Lung (tissue), 11 donors: ENCODE measurements at regions not wholly inside any gene's neighbourhood (a gene's known extent, or its start where the extent isn't known, plus 50 kb on each side); places are given as distances from the start of the nearest gene placed in this dataset.

ENCODE experiments used
- ATAC-seq: fragments of 200-7000 bp; cut with Tn5 transposase; one replicate; pipeline ENCODE4 v1.9.1; 2020; ENCODE audit warnings: moderate number of reproducible peaks; ENCODE audit not compliant: insufficient read depth, low FRiP score
- DNase-seq, 3 donors: peaks; one replicate each; pipeline ENCODE4 v3.0.0-alpha.2; 2013 to 2017
- H3K27ac ChIP-seq, 2 donors: one replicate each; pipeline ENCODE4 v1.5.1; 2013; ENCODE audit warnings: mild to moderate bottlenecking in 2 of 2, moderate library complexity in 2 of 2, control low read depth in 1 of 2, inconsistent platforms in 1 of 2, low read depth in 1 of 2, low read length in 1 of 2
- H3K27me3 ChIP-seq, 3 donors: one replicate each; pipeline ENCODE4 v1.5.1; 2013; ENCODE audit warnings: low read length in 2 of 3; ENCODE audit not compliant: control insufficient read depth in 3 of 3, insufficient read depth in 3 of 3
- H3K36me3 ChIP-seq, 4 donors: one replicate each; pipeline ENCODE4 v1.5.1; 2013; ENCODE audit warnings: low read length in 4 of 4, mild to moderate bottlenecking in 1 of 4, moderate library complexity in 1 of 4; ENCODE audit not compliant: control insufficient read depth in 4 of 4, insufficient read depth in 4 of 4
- H3K4me1 ChIP-seq, 5 donors: one replicate each; pipeline ENCODE4 v1.5.1; 2013; ENCODE audit warnings: low read length in 5 of 5, mild to moderate bottlenecking in 2 of 5, moderate library complexity in 1 of 5; ENCODE audit not compliant: control insufficient read depth in 5 of 5, insufficient read depth in 5 of 5
- H3K4me3 ChIP-seq: one replicate; pipeline ENCODE4 v1.5.1; 2013; ENCODE audit warnings: mild to moderate bottlenecking, control low read depth, moderate library complexity
- H3K9ac ChIP-seq, 2 donors: one replicate each; pipeline ENCODE4 v1.5.1; 2013; ENCODE audit warnings: low read length in 2 of 2, control low read depth in 1 of 2; ENCODE audit not compliant: insufficient read depth in 1 of 2
- H3K9me3 ChIP-seq, 4 donors: one replicate each; pipeline ENCODE4 v1.5.1; 2013; ENCODE audit warnings: low read length in 3 of 4, mild to moderate bottlenecking in 1 of 4, moderate library complexity in 1 of 4; ENCODE audit not compliant: control insufficient read depth in 4 of 4, insufficient read depth in 3 of 4
- WGBS, 2 donors: extraction: QIAGEN DNeasy Blood & Tissue Kit; methylation state at CpG; one replicate each; pipeline ENCODE4 v1.1.7; 2013; 5-methylcytosine and 5-hydroxymethylcytosine counted together
- TF ChIP-seq, protein P1 (sequence below): IDR thresholded peaks from 2 replicates; pipeline ENCODE4 v1.5.1; 2012; ENCODE audit warnings: mild to moderate bottlenecking; ENCODE audit errors: control extremely low read depth, extremely low read depth
- donor health status: control.
- donor health status: control.
- donor health status: Bipolar disorder and iron deficiency.
- donor health status: healthy.
- donor health status: DM: yes; HTN: yes; CAD: no.

GRCh38 chr14:26328791-26329190 lies 269.0 kb downstream of the NOVA1 start:
- DNase-seq: no peak
- ATAC-seq: no peak
- Histone ChIP-seq H3K27ac (no peak overlapping the region), H3K4me1 (peaks cover 0 to 13% (median 8%) of the 10 kb centered on the region in 5 donors), H3K27me3 (no peaks in the 10 kb centered on the region), H3K9me3 (no peaks in the 10 kb centered on the region), H3K36me3 (no peaks in the 10 kb centered on the region), H3K4me3 (no peak overlapping the region), H3K9ac (no peak overlapping the region)
- TF ChIP-seq, protein P1, sequence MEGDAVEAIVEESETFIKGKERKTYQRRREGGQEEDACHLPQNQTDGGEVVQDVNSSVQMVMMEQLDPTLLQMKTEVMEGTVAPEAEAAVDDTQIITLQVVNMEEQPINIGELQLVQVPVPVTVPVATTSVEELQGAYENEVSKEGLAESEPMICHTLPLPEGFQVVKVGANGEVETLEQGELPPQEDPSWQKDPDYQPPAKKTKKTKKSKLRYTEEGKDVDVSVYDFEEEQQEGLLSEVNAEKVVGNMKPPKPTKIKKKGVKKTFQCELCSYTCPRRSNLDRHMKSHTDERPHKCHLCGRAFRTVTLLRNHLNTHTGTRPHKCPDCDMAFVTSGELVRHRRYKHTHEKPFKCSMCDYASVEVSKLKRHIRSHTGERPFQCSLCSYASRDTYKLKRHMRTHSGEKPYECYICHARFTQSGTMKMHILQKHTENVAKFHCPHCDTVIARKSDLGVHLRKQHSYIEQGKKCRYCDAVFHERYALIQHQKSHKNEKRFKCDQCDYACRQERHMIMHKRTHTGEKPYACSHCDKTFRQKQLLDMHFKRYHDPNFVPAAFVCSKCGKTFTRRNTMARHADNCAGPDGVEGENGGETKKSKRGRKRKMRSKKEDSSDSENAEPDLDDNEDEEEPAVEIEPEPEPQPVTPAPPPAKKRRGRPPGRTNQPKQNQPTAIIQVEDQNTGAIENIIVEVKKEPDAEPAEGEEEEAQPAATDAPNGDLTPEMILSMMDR: no peak

DNA sequence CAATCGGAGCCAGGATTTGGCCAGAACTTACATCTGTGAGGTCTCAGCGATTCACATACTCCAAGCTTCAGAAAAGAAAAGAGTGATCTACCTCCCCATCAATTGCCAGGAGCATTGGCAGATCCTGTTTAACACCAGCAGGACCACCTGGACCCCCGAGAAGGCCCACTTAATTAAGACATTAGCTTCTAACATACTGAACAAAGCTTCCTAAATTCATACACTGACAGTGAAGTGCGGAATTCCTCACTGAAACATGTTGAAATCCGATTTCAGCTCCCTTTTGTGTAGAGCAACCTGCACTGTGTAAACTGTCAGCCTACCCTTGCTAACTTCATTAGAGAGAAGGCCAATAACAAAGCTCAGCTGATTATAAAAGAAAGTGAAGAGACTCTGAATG lies 274.0 kb downstream of the NOVA1 start:
- H3K36me3 ChIP-seq: no peaks in the 10 kb centered on the region
- ATAC-seq: no peak
- H3K9me3 ChIP-seq: no peaks in the 10 kb centered on the region
- no peaks in the 10 kb centered on the region for H3K27me3 ChIP-seq
- H3K9ac ChIP-seq: peak overlapping the region in 1 of 2 donors; percentile 53
- DNase-seq: peak; percentile 15 to 47 (median 47)
- TF ChIP-seq, protein P1: no peak
- 57 to 76% methylated on average over 5 of the region's 5 CpGs for WGBS, 2 donors
- peaks cover 0 to 18% (median 8%) of the 10 kb centered on the region in 5 donors for H3K4me1 ChIP-seq
- H3K4me3 ChIP-seq: no peak overlapping the region
- H3K27ac ChIP-seq: no peak overlapping the region

DNA sequence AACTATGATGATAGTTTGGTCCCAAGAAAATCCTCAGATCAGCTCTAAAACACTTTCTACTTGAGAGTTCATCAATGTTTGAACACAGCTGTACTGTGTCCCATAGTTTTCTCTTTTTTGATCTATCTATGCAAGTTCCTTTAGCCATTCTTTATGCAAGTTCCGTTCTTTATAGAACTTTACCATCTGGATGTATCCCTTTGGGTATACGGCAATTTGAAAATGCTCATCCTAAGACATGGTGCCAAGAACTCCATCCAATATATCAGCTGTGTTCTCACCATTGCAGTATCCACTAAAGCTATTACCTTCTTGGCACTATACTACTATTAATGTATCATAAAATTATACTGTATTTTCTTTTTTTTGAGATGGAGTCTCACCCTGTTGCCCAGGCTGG lies 276.9 kb downstream of the NOVA1 start:
- peaks cover 0 to 18% (median 8%) of the 10 kb centered on the region in 5 donors for H3K4me1 ChIP-seq
- H3K9ac ChIP-seq: no peak overlapping the region
- no peaks in the 10 kb centered on the region for H3K36me3 ChIP-seq
- H3K27ac ChIP-seq: no peak overlapping the region
- H3K4me3 ChIP-seq: no peak overlapping the region
- no peaks in the 10 kb centered on the region for H3K27me3 ChIP-seq
- 85 to 91% methylated on average over 2 of the region's 2 CpGs for WGBS, 2 donors
- H3K9me3 ChIP-seq: no peaks in the 10 kb centered on the region
- TF ChIP-seq, protein P1: no peak
- DNase-seq (no peak), ATAC-seq (no peak)

DNA sequence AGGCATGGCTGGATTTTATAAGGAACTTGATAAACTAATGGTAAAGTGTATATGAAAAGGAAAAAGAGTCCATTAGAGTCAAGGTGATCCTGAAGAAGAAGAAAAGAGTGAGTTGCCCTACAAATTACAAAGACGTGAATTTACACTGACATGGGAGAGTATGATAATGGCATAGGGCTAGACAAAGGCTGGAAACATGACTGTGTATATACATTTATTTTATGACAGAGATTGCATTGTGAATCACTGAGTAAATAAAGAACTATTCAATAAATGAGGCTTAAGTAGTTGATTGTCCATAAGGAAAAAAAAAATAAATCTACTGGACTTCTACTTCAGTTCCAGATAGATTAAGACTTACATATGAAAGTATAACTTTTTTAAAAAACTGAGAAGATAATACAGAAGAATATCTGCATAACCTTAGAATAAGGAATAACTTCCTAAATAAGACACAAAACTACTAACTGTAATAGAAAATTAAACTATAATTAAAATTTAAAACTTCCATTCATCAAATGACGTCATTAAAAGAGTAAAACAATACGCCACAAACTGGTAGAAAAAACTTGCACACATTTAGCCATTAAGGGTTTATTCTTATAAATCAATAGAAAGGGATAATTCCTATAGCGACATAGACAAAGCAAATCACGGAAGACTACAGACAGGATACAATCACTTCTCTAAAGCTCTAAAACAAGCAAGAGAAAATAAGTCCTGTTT lies 278.5 kb downstream of the NOVA1 start:
- 78 to 89% methylated on average over 5 of the region's 5 CpGs for WGBS, 2 donors
- Histone ChIP-seq H3K4me3 (no peak overlapping the region), H3K27ac (no peak overlapping the region), H3K9ac (no peak overlapping the region), H3K27me3 (no peaks in the 10 kb centered on the region), H3K9me3 (no peaks in the 10 kb centered on the region), H3K4me1 (peaks cover 0 to 11% (median 0%) of the 10 kb centered on the region in 5 donors), H3K36me3 (no peaks in the 10 kb centered on the region)
- TF ChIP-seq, protein P1: no peak
- DNase-seq (no peak), ATAC-seq (no peak)
